DND-41 (cell line): ENCODE measurements at regions not wholly inside any gene's neighbourhood (a gene's known extent, or its start where the extent isn't known, plus 50 kb on each side); places are given as distances from the start of the nearest gene placed in this dataset.

Source experiments
- ATAC-seq: fragments of 200-7000 bp; cut with Tn5 transposase; 3 replicates; pipeline ENCODE4 v1.9.1; 2021; ENCODE audit warnings: low read depth; ENCODE audit not compliant: insufficient read depth
- DNase-seq: peaks from one replicate; pipeline ENCODE4 v3.0.0-alpha.2; 2020
- H2AFZ ChIP-seq: 2 replicates; pipeline ENCODE4 v1.6.0; 2012; ENCODE audit warnings: low read depth, low read length
- H3K27ac ChIP-seq: 2 replicates; pipeline ENCODE4 v1.5.1; 2012; ENCODE audit warnings: low read length, inconsistent platforms
- H3K27me3 ChIP-seq: fragments of 200-600 bp; sonication (generic); 2 replicates; pipeline ENCODE4 v1.6.0; 2012; ENCODE audit warnings: low read length, mild to moderate bottlenecking, inconsistent platforms; ENCODE audit not compliant: insufficient read depth, poor library complexity
- H3K36me3 ChIP-seq: 2 replicates; pipeline ENCODE4 v1.5.1; 2012; ENCODE audit warnings: low read length, inconsistent platforms; ENCODE audit not compliant: insufficient read depth
- H3K4me1 ChIP-seq: 2 replicates; pipeline ENCODE4 v1.5.1; 2012; ENCODE audit warnings: mild to moderate bottlenecking, low read length; ENCODE audit not compliant: insufficient read depth
- H3K4me2 ChIP-seq: 2 replicates; pipeline ENCODE4 v1.6.0; 2012; ENCODE audit warnings: mild to moderate bottlenecking, moderate library complexity, low read length, inconsistent platforms; ENCODE audit not compliant: insufficient read depth
- H3K4me3 ChIP-seq, 2 experiments: fragments of 200-600 bp in 1 of 2; shearing (Covaris generic) in 1 of 2; 2 replicates each; pipeline ENCODE4 v1.5.1; 2012 to 2016; ENCODE audit warnings: inconsistent platforms in 2 of 2, low read length in 2 of 2, mild to moderate bottlenecking in 2 of 2, low read depth in 1 of 2, moderate library complexity in 1 of 2
- H3K79me2 ChIP-seq: 2 replicates; pipeline ENCODE4 v1.6.0; 2012; ENCODE audit warnings: low read length, inconsistent platforms; ENCODE audit not compliant: insufficient read depth
- H3K9ac ChIP-seq: 2 replicates; pipeline ENCODE4 v1.6.0; 2012; ENCODE audit warnings: low read depth, mild to moderate bottlenecking, inconsistent platforms, low read length, moderate library complexity
- H3K9me3 ChIP-seq: 2 replicates; pipeline ENCODE4 v1.5.1; 2012; ENCODE audit warnings: low read length, moderate library complexity, mild to moderate bottlenecking, inconsistent platforms; ENCODE audit not compliant: insufficient read depth, severe bottlenecking
- H4K20me1 ChIP-seq: 2 replicates; pipeline ENCODE4 v1.6.0; 2012; ENCODE audit warnings: low read length; ENCODE audit not compliant: insufficient read depth
- EZH2 ChIP-seq: IDR thresholded peaks from 3 replicates; pipeline ENCODE4 v1.6.1; 2012; ENCODE audit warnings: borderline replicate concordance, low read depth, mild to moderate bottlenecking, moderate library complexity, low read length, inconsistent platforms; ENCODE audit not compliant: severe bottlenecking
- TF ChIP-seq, protein P1 (sequence below): IDR thresholded peaks from 2 replicates; pipeline ENCODE4 v1.5.1; 2012; ENCODE audit warnings: borderline replicate concordance, low read length, moderate library complexity, mild to moderate bottlenecking; ENCODE audit not compliant: poor library complexity, severe bottlenecking; ENCODE audit errors: extremely low read depth

DNA sequence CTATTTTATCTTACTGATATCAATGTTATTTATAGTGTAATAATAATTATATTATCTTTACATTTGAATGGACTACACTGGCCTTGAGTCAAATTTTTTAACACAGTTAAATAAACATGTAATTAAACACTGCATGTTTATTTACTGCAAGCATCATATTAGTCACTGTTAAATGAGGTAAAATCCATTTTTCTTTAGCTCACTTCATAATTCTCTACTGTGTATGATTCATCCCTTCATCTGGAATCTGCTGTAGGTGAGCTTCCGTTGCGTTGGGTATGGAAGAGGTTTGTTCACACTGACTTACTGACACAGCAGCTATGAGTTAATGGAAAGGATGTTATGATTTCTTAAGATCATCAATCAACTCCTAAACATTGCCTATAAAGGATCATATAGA, 572.3 kb downstream of the PCDH11X start:
- no peak for DNase-seq
- TF ChIP-seq EZH2, result no peak
- TF ChIP-seq, protein P1, sequence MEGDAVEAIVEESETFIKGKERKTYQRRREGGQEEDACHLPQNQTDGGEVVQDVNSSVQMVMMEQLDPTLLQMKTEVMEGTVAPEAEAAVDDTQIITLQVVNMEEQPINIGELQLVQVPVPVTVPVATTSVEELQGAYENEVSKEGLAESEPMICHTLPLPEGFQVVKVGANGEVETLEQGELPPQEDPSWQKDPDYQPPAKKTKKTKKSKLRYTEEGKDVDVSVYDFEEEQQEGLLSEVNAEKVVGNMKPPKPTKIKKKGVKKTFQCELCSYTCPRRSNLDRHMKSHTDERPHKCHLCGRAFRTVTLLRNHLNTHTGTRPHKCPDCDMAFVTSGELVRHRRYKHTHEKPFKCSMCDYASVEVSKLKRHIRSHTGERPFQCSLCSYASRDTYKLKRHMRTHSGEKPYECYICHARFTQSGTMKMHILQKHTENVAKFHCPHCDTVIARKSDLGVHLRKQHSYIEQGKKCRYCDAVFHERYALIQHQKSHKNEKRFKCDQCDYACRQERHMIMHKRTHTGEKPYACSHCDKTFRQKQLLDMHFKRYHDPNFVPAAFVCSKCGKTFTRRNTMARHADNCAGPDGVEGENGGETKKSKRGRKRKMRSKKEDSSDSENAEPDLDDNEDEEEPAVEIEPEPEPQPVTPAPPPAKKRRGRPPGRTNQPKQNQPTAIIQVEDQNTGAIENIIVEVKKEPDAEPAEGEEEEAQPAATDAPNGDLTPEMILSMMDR, result no peak
- H3K36me3 ChIP-seq, result no peaks in the 10 kb centered on the region

More for the DNA sequence above, 572.3 kb downstream of the PCDH11X start:
- H3K79me2 ChIP-seq, result no peaks in the 10 kb centered on the region
- ATAC-seq, result no peak
- no peaks in the 10 kb centered on the region for H3K27me3 ChIP-seq
- no peak overlapping the region for H3K4me3 ChIP-seq
- H3K27ac ChIP-seq, result no peak overlapping the region
- no peak overlapping the region for H3K4me2 ChIP-seq
- no peaks in the 10 kb centered on the region for H4K20me1 ChIP-seq
- no peaks in the 10 kb centered on the region for H3K9me3 ChIP-seq
- H3K4me1 ChIP-seq, result no peaks in the 10 kb centered on the region
- H3K9ac ChIP-seq, result no peak overlapping the region
- H2AFZ ChIP-seq, result no peak overlapping the region
